DMS114 treated with DMSO at 0.1 percent for 48 hours (cell line): ENCODE measurements at regions not wholly inside any gene's neighbourhood (a gene's known extent, or its start where the extent isn't known, plus 50 kb on each side); places are given as distances from the start of the nearest gene placed in this dataset.
A peak's percentile ranks its signal among the peaks of the same experiment; 100 is the strongest.

Experiments used
- DNase-seq: peaks from one replicate; lab custom pipeline; 2025; ENCODE audit not compliant: unreplicated experiment; lab: John Stamatoyannopoulos, UW

- DNase-seq: no peak
Measured at GRCh38 chr2:41865263-41865662, 182.6 kb upstream of the PKDCC start.

GRCh38 chr2:41867553-41867952, 180.3 kb upstream of the PKDCC start:
- no peak for DNase-seq

GRCh38 chr2:41869542-41870264, 178.1 kb upstream of the PKDCC start:
- peak; percentile 24 for DNase-seq

GRCh38 chr2:41870265-41870585, 177.6 kb upstream of the PKDCC start:
- no peak for DNase-seq

- DNase-seq: no peak
Measured at GRCh38 chr2:41871080-41871479, 176.7 kb upstream of the PKDCC start.

- DNase-seq: no peak
Measured at GRCh38 chr2:41872646-41873045, 175.2 kb upstream of the PKDCC start.

- no peak for DNase-seq
Measured at GRCh38 chr2:41873102-41874031, 174.5 kb upstream of the PKDCC start.

- no peak for DNase-seq
Measured at GRCh38 chr2:41877114-41877678, 170.6 kb upstream of the PKDCC start.

GRCh38 chr2:41878056-41878455, 169.8 kb upstream of the PKDCC start:
- no peak for DNase-seq

- no peak for DNase-seq
Measured at GRCh38 chr2:41878716-41879234, 169.0 kb upstream of the PKDCC start.

- no peak for DNase-seq
Measured at GRCh38 chr2:41879235-41879916, 168.4 kb upstream of the PKDCC start.

- DNase-seq: no peak
Measured at GRCh38 chr2:41880561-41881243, 167.1 kb upstream of the PKDCC start.

- DNase-seq: no peak
Measured at GRCh38 chr2:41881249-41881648, 166.6 kb upstream of the PKDCC start.

GRCh38 chr2:41884718-41885117, 163.1 kb upstream of the PKDCC start:
- DNase-seq: no peak

- no peak for DNase-seq
Measured at GRCh38 chr2:41886145-41886664, 161.6 kb upstream of the PKDCC start.

GRCh38 chr2:41886757-41887156, 161.1 kb upstream of the PKDCC start:
- DNase-seq: no peak

- DNase-seq: no peak
Measured at GRCh38 chr2:41890341-41890740, 157.5 kb upstream of the PKDCC start.

- DNase-seq: no peak
Measured at GRCh38 chr2:41892476-41892875, 155.3 kb upstream of the PKDCC start.

GRCh38 chr2:41894563-41895333, 153.1 kb upstream of the PKDCC start:
- DNase-seq: no peak

- DNase-seq: no peak
Measured at GRCh38 chr2:41895334-41895664, 152.5 kb upstream of the PKDCC start.
